Upper lobe of right lung (tissue), 1 donor: ENCODE measurements at regions not wholly inside any gene's neighbourhood (a gene's known extent, or its start where the extent isn't known, plus 50 kb on each side); places are given as distances from the start of the nearest gene placed in this dataset.

ENCODE experiments used
- ATAC-seq: fragments of 200-7000 bp; cut with Tn5 transposase; one replicate; pipeline ENCODE4 v1.9.1; 2020; ENCODE audit warnings: mild to moderate bottlenecking, moderate library complexity
- DNase-seq: peaks from one replicate; pipeline ENCODE4 v3.0.0-alpha.2; 2020
- H3K27ac ChIP-seq: fragments of 200-600 bp; one replicate; pipeline ENCODE4 v1.8.0; 2022
- H3K27me3 ChIP-seq: fragments of 200-600 bp; one replicate; pipeline ENCODE4 v1.8.0; 2022; ENCODE audit warnings: mild to moderate bottlenecking
- H3K36me3 ChIP-seq: fragments of 200-600 bp; one replicate; pipeline ENCODE4 v1.8.0; 2022
- H3K4me1 ChIP-seq: fragments of 200-600 bp; one replicate; pipeline ENCODE4 v1.8.0; 2022
- H3K4me3 ChIP-seq: fragments of 200-600 bp; one replicate; pipeline ENCODE4 v1.8.0; 2022; ENCODE audit warnings: mild to moderate bottlenecking
- H3K9me3 ChIP-seq: fragments of 200-600 bp; one replicate; pipeline ENCODE4 v1.8.0; 2022
- intact Hi-C: fragments of 100-400 bp; cut with DNase I; formaldehyde crosslinking; loops from one replicate; pipeline ENCODE4 v1.11.0; 2022
- TF ChIP-seq, protein P1 (sequence below): fragments of 200-600 bp; IDR thresholded peaks from one replicate; pipeline ENCODE4 v1.8.0; 2022; ENCODE audit warnings: antibody characterized with exemption
- donor health status: DM: no; HTN: yes; CAD: no; lungs with severe emphysema.

DNA sequence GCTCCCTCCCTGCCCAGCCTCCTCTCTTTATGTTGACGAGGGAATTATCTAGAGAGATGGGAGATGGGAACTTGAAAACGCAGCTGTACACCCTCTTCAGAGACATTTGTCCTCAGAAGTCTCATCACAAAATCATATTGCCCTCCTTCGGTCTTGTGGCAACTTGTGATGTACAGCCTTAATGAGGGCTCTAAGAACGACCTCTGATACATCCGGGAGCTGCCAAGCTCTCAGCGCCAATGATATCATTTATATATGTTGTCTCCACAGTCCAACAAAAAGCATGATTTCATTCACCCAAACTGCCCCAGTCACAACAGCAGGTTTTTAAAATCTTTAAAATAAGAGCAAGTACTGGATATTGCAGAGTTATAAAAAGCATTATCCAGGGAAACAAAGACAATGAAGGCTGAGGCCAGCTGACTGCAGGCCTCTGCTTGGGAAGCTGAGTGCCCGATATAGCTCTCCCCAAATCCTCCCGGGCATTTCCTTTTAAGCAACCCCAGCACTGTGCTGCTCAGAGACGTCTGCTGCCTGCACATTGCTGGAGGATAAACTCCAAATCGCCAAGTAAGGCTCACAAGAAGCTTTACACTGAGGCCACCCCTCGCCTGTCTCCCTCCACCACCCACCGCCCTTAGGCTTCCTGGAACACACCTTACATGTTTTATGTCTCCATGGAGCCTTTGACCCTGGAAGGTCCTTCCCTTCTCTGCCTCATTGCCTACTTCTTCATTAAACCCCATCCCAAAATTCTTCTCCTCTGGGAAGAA, 236.1 kb downstream of the C1orf94 start:
- H3K4me3 ChIP-seq: no peak overlapping the region
- intact Hi-C loops: no loop called here
- no peaks in the 10 kb centered on the region for H3K27me3 ChIP-seq
- H3K36me3 ChIP-seq: no peaks in the 10 kb centered on the region
- H3K9me3 ChIP-seq: no peaks in the 10 kb centered on the region
- no peak overlapping the region for H3K27ac ChIP-seq
- ATAC-seq (no peak), DNase-seq (no peak)
- TF ChIP-seq, protein P1, sequence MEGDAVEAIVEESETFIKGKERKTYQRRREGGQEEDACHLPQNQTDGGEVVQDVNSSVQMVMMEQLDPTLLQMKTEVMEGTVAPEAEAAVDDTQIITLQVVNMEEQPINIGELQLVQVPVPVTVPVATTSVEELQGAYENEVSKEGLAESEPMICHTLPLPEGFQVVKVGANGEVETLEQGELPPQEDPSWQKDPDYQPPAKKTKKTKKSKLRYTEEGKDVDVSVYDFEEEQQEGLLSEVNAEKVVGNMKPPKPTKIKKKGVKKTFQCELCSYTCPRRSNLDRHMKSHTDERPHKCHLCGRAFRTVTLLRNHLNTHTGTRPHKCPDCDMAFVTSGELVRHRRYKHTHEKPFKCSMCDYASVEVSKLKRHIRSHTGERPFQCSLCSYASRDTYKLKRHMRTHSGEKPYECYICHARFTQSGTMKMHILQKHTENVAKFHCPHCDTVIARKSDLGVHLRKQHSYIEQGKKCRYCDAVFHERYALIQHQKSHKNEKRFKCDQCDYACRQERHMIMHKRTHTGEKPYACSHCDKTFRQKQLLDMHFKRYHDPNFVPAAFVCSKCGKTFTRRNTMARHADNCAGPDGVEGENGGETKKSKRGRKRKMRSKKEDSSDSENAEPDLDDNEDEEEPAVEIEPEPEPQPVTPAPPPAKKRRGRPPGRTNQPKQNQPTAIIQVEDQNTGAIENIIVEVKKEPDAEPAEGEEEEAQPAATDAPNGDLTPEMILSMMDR: no peak
- H3K4me1 ChIP-seq: peaks cover 8% of the 10 kb centered on the region

DNA sequence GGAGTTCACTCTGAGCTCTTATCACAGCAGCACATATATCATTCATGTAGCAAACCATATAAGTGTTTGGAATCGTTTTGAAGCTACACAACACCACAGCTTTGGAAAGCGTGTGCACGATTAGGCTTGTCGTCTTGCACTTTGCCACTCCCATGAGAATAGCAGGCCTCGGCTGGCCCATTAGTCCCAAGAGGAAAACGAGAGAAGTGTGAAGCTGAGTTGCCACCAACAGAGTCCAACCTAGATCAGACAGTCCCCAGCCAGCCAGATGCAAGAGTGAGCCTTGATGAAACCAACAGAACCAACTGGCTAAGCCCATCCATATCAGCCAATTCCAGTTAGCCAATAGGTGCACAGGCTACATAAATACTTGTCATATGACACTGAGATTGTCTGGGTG, 238.4 kb downstream of the C1orf94 start:
- no peaks in the 10 kb centered on the region for H3K36me3 ChIP-seq
- no peak overlapping the region for H3K4me3 ChIP-seq
- H3K27me3 ChIP-seq: no peaks in the 10 kb centered on the region
- H3K27ac ChIP-seq: no peak overlapping the region
- ATAC-seq (no peak), DNase-seq (no peak)
- intact Hi-C loops: no loop called here
- H3K4me1 ChIP-seq: no peaks in the 10 kb centered on the region
- TF ChIP-seq, protein P1: no peak
- H3K9me3 ChIP-seq: no peaks in the 10 kb centered on the region

DNA sequence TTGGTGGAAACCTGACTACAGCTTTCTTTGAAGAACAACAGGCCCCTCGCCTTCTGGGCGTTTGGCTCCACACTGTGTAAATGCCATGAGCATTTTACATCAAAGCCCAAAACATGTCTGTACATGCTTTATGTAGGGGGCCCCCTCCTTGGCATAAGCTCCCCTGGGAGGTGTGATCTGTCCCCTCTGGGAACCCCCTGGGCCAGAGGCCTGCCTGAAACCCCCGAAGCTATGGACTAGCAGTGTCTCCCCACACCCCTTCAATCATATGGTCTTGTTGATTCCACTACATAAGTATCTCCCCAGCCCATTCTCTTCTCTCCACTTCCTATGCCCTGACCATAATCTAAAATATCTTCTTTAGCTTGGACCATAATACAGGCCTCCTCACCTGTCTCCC, 241.5 kb downstream of the C1orf94 start:
- no peak for ATAC-seq
- Histone ChIP-seq H3K27ac (no peak overlapping the region), H3K4me1 (no peaks in the 10 kb centered on the region), H3K9me3 (no peaks in the 10 kb centered on the region), H3K4me3 (no peak overlapping the region), H3K27me3 (no peaks in the 10 kb centered on the region), H3K36me3 (no peaks in the 10 kb centered on the region)
- no peak for DNase-seq
- TF ChIP-seq, protein P1: no peak
- intact Hi-C loops: no loop called here

DNA sequence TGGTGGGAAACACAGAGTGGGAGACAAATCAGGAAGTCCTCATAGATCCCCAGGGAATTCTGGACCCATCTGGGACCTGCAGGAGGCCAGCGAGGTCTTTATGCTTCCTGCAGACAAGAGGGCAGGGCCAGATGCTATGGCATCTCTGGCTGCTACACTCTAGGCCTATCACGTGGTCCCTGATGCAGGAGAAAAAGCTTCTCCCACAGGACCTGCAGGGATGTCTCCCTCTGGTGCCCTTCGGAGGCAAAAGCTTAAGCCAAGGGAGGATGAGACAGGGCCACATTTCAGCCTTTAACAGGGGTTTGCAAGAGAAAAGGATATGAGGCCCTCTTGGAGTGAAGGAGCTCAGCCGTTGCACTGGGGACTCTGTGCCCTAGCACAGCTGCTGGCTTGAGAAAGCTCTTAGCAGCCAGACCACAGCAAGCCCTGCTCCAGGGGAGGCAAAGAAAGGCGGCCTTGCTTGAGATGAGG, 243.0 kb downstream of the C1orf94 start:
- ATAC-seq: peak; percentile 31
- Histone ChIP-seq H3K4me1 (no peaks in the 10 kb centered on the region), H3K4me3 (no peak overlapping the region), H3K9me3 (no peaks in the 10 kb centered on the region), H3K36me3 (no peaks in the 10 kb centered on the region), H3K27me3 (no peaks in the 10 kb centered on the region), H3K27ac (no peak overlapping the region)
- TF ChIP-seq, protein P1: no peak
- no peak for DNase-seq
- intact Hi-C loops: no loop called here

GRCh38 chr1:34425046-34425445, 248.3 kb downstream of the C1orf94 start:
- TF ChIP-seq, protein P1: no peak
- Histone ChIP-seq H3K9me3 (no peaks in the 10 kb centered on the region), H3K36me3 (no peaks in the 10 kb centered on the region), H3K27me3 (no peaks in the 10 kb centered on the region), H3K4me3 (no peak overlapping the region), H3K27ac (no peak overlapping the region), H3K4me1 (no peaks in the 10 kb centered on the region)
- intact Hi-C loops: no loop called here
- no peak for ATAC-seq
- no peak for DNase-seq
